ENCODE measurements at regions not wholly inside any gene's neighbourhood (a gene's known extent, or its start where the extent isn't known, plus 50 kb on each side); places are given as distances from the start of the nearest gene placed in this dataset.

GRCh38 chr12:94707892-94708291 is 57.5 kb upstream of the TMCC3 start:
- POLR2A ChIA-PET = no interaction called here
- CTCF ChIA-PET = interaction anchor here (1.2 to 3.4 kb wide), 5 partner anchors 9 to 167 kb away, joined by 3 to 17 read pairs (median 7); no protein-coding TSS in a partner anchor
- DNase-seq (ENCODE audit: extremely low spot score) = no peak
- TF ChIP-seq CTCF (IDR thresholded peaks at IDR 0.05; ENCODE audit: control extremely low read depth, extremely low read depth, low read depth, missing control alignments) = no peak

DNA sequence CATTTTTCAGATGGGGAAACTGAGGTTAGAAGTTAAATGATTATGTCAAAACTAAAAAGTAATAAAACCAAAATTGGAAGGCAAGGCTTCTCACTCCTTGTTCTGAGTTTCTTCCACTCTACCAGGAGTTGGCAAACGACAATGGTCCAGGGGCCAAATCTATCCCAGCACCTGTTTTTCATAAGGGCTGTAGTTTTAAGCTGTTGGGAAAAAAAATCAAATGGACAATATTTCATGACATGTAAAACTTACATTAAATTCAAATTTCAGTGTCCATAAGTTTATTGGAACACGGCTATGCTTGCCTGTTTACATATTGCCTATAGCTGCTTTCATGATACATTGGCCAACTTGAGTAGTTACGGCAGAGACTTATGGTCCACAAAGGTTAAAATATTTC is 56.7 kb upstream of the TMCC3 start:
- no peak for DNase-seq (ENCODE audit: extremely low spot score)
- no peak for TF ChIP-seq CTCF (IDR thresholded peaks at IDR 0.05; ENCODE audit: control extremely low read depth, extremely low read depth, low read depth, missing control alignments)
- CTCF ChIA-PET = interaction anchor here (0.9 to 3.4 kb wide), 6 partner anchors 8 to 168 kb away, joined by 3 to 17 read pairs (median 5); no protein-coding TSS in a partner anchor
- POLR2A ChIA-PET = no interaction called here

DNA sequence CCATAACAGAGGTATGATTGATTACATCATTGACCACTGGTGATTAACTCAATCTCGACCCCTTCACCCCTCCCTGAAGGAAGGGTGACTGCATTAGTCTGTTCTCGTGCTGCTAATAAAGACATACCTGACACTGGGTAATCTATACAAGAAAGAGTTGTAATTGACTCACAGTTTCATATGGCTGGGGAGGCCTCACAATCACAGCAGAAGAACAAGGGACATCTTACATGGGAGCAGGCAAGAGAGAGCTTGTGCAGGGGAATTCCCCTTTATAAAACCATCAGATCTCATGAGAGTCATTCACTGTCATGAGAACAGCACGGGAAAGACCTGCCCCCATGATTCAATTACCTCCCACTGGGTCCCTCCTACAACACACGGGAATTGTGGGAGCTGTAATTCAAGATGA is 55.9 kb upstream of the TMCC3 start:
- CTCF ChIA-PET = interaction anchor here (0.9 to 3.4 kb wide), 4 partner anchors 8 to 167 kb away, joined by 3 to 17 read pairs (median 8); no protein-coding TSS in a partner anchor
- no peak for DNase-seq (ENCODE audit: extremely low spot score)
- no peak for TF ChIP-seq CTCF (IDR thresholded peaks at IDR 0.05; ENCODE audit: control extremely low read depth, extremely low read depth, low read depth, missing control alignments)
- POLR2A ChIA-PET = no interaction called here

DNA sequence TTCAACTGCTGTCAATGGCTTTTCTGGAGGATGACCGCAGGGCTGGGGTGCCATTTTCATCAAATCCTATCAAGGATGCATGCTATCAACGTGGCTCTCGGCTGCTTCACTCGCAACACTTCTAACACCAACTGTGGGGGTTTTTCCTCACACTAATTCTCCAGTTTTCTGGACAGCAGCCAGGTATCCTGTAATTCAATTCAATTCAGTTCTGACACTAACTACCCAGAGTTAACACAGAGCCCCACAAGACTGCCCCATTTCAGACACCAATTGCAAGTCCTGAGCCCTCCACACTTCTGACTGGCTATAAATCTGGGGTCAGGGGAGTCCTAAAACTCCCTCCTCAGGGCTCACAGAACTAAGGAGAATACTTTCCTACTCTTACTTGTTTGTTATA is 55.3 kb upstream of the TMCC3 start:
- TF ChIP-seq CTCF (IDR thresholded peaks at IDR 0.05; ENCODE audit: control extremely low read depth, extremely low read depth, low read depth, missing control alignments) = no peak
- DNase-seq (ENCODE audit: extremely low spot score) = no peak
- ChIA-PET CTCF (interaction anchor here (1.6 to 1.7 kb wide), 3 partner anchors 9 to 170 kb away, joined by 3 to 5 read pairs (median 4); no protein-coding TSS in a partner anchor), POLR2A (no interaction called here)

GRCh38 chr12:94704452-94705306 is 54.3 kb upstream of the TMCC3 start:
- TF ChIP-seq CTCF (IDR thresholded peaks at IDR 0.05; ENCODE audit: control extremely low read depth, extremely low read depth, low read depth, missing control alignments) = no peak
- ChIA-PET POLR2A (no interaction called here), CTCF (interaction anchor here (1.2 to 1.7 kb wide), 4 partner anchors 10 to 540 kb away, joined by 3 to 5 read pairs (median 4); no protein-coding TSS in a partner anchor)
- no peak for DNase-seq (ENCODE audit: extremely low spot score)

GRCh38 chr12:94702696-94703095 is 52.3 kb upstream of the TMCC3 start:
- ChIA-PET CTCF (no interaction called here), POLR2A (no interaction called here)
- no peak for DNase-seq (ENCODE audit: extremely low spot score)
- TF ChIP-seq CTCF (IDR thresholded peaks at IDR 0.05; ENCODE audit: control extremely low read depth, extremely low read depth, low read depth, missing control alignments) = no peak

All from GM10248 (cell line).